Activated naive CD4-positive, alpha-beta T cell treated with anti-CD3 and anti-CD28 coated beads for 36 hours (primary cell): ENCODE measurements at regions not wholly inside any gene's neighbourhood (a gene's known extent, or its start where the extent isn't known, plus 50 kb on each side); places are given as distances from the start of the nearest gene placed in this dataset.

Experiments used
- CTCF ChIA-PET: fragments of 350-600 bp; sonication (Branson Sonifier 250); formaldehyde crosslinking; loops from one replicate; lab custom pipeline; 2021; ENCODE audit warnings: antibody characterized with exemption; lab: Charles Lee
- DNase-seq: peaks from one replicate; pipeline ENCODE4 v3.0.0-alpha.2; 2020
- H3K27ac Mint-ChIP-seq: one replicate; pipeline ENCODE4 v1.8.0; 2021; ENCODE audit warnings: mild to moderate bottlenecking, mixed read lengths
- H3K27me3 Mint-ChIP-seq: one replicate; pipeline ENCODE4 v1.8.0; 2021; ENCODE audit warnings: low read depth, mixed read lengths
- H3K36me3 Mint-ChIP-seq: one replicate; pipeline ENCODE4 v1.8.0; 2021; ENCODE audit warnings: low read depth, mixed read lengths
- H3K4me1 Mint-ChIP-seq: one replicate; pipeline ENCODE4 v1.8.0; 2021; ENCODE audit warnings: low read depth, mixed read lengths
- H3K4me3 Mint-ChIP-seq: one replicate; pipeline ENCODE4 v1.8.0; 2021; ENCODE audit warnings: mild to moderate bottlenecking, moderate library complexity, mixed read lengths
- H3K9me3 Mint-ChIP-seq: one replicate; pipeline ENCODE4 v1.8.0; 2021; ENCODE audit warnings: mixed read lengths
- intact Hi-C: fragments of 100-400 bp; cut with micrococcal nuclease; formaldehyde crosslinking; loops from one replicate; pipeline ENCODE4 v1.15.1; 2023

GRCh38 chr13:83503424-83503823 lies 378.9 kb downstream of the SLITRK1 start:
- Mint-ChIP-seq H3K4me3 (no peak overlapping the region), H3K27me3 (no peaks in the 10 kb centered on the region), H3K9me3 (peaks cover 8% of the 10 kb centered on the region), H3K4me1 (no peaks in the 10 kb centered on the region), H3K27ac (no peak overlapping the region), H3K36me3 (no peaks in the 10 kb centered on the region)
- intact Hi-C loops = no loop called here
- CTCF ChIA-PET = no interaction called here
- no peak for DNase-seq

- peaks cover 8% of the 10 kb centered on the region for H3K9me3 Mint-ChIP-seq
- intact Hi-C loops = no loop called here
- H3K36me3 Mint-ChIP-seq = no peaks in the 10 kb centered on the region
- CTCF ChIA-PET = no interaction called here
- H3K4me3 Mint-ChIP-seq = no peak overlapping the region
- no peak for DNase-seq
- H3K27me3 Mint-ChIP-seq = no peaks in the 10 kb centered on the region
- H3K4me1 Mint-ChIP-seq = no peaks in the 10 kb centered on the region
- no peak overlapping the region for H3K27ac Mint-ChIP-seq
These were observed 383.0 kb downstream of the SLITRK1 start for GRCh38 chr13:83499286-83499685.

GRCh38 chr13:83498481-83499190 lies 383.6 kb downstream of the SLITRK1 start:
- CTCF ChIA-PET = no interaction called here
- Mint-ChIP-seq H3K4me3 (no peak overlapping the region), H3K27me3 (no peaks in the 10 kb centered on the region), H3K27ac (no peak overlapping the region), H3K4me1 (no peaks in the 10 kb centered on the region), H3K36me3 (no peaks in the 10 kb centered on the region), H3K9me3 (peaks cover 6% of the 10 kb centered on the region)
- DNase-seq = no peak
- intact Hi-C loops = no loop called here

- intact Hi-C loops = no loop called here
- no peak overlapping the region for H3K27ac Mint-ChIP-seq
- H3K9me3 Mint-ChIP-seq = peaks cover 7% of the 10 kb centered on the region
- H3K4me1 Mint-ChIP-seq = no peaks in the 10 kb centered on the region
- DNase-seq = no peak
- no peaks in the 10 kb centered on the region for H3K36me3 Mint-ChIP-seq
- CTCF ChIA-PET = no interaction called here
- no peak overlapping the region for H3K4me3 Mint-ChIP-seq
- H3K27me3 Mint-ChIP-seq = no peaks in the 10 kb centered on the region
These were observed 384.2 kb downstream of the SLITRK1 start for GRCh38 chr13:83498045-83498444.

GRCh38 chr13:83496501-83496900 lies 385.8 kb downstream of the SLITRK1 start:
- Mint-ChIP-seq H3K27ac (no peak overlapping the region), H3K4me3 (no peak overlapping the region), H3K36me3 (no peaks in the 10 kb centered on the region), H3K4me1 (no peaks in the 10 kb centered on the region), H3K9me3 (peaks cover 1% of the 10 kb centered on the region), H3K27me3 (no peaks in the 10 kb centered on the region)
- intact Hi-C loops = no loop called here
- no peak for DNase-seq
- CTCF ChIA-PET = no interaction called here

GRCh38 chr13:83485101-83485500 lies 397.2 kb downstream of the SLITRK1 start:
- Mint-ChIP-seq H3K36me3 (no peaks in the 10 kb centered on the region), H3K4me1 (no peaks in the 10 kb centered on the region), H3K9me3 (peaks cover 2% of the 10 kb centered on the region), H3K27ac (no peak overlapping the region), H3K27me3 (no peaks in the 10 kb centered on the region), H3K4me3 (no peak overlapping the region)
- CTCF ChIA-PET = no interaction called here
- DNase-seq = no peak
- intact Hi-C loops = no loop called here

GRCh38 chr13:83471011-83471410 lies 411.3 kb downstream of the SLITRK1 start:
- Mint-ChIP-seq H3K27me3 (no peaks in the 10 kb centered on the region), H3K4me1 (no peaks in the 10 kb centered on the region), H3K27ac (no peak overlapping the region), H3K9me3 (peaks cover 21% of the 10 kb centered on the region), H3K36me3 (no peaks in the 10 kb centered on the region), H3K4me3 (no peak overlapping the region)
- no peak for DNase-seq
- intact Hi-C loops = no loop called here
- CTCF ChIA-PET = no interaction called here

- H3K9me3 Mint-ChIP-seq = peaks cover 22% of the 10 kb centered on the region
- H3K4me3 Mint-ChIP-seq = no peak overlapping the region
- no peaks in the 10 kb centered on the region for H3K27me3 Mint-ChIP-seq
- intact Hi-C loops = no loop called here
- no peak for DNase-seq
- CTCF ChIA-PET = no interaction called here
- no peaks in the 10 kb centered on the region for H3K36me3 Mint-ChIP-seq
- no peaks in the 10 kb centered on the region for H3K4me1 Mint-ChIP-seq
- H3K27ac Mint-ChIP-seq = no peak overlapping the region
These were observed 412.0 kb downstream of the SLITRK1 start for GRCh38 chr13:83470133-83470797.

GRCh38 chr13:83453723-83454122 lies 428.6 kb downstream of the SLITRK1 start:
- Mint-ChIP-seq H3K4me3 (no peak overlapping the region), H3K4me1 (no peaks in the 10 kb centered on the region), H3K27ac (no peak overlapping the region), H3K27me3 (no peaks in the 10 kb centered on the region), H3K36me3 (no peaks in the 10 kb centered on the region), H3K9me3 (peaks cover 5% of the 10 kb centered on the region)
- CTCF ChIA-PET = no interaction called here
- intact Hi-C loops = no loop called here
- no peak for DNase-seq

GRCh38 chr13:83453300-83453699 lies 429.0 kb downstream of the SLITRK1 start:
- Mint-ChIP-seq H3K27ac (no peak overlapping the region), H3K27me3 (no peaks in the 10 kb centered on the region), H3K9me3 (peaks cover 5% of the 10 kb centered on the region), H3K4me1 (no peaks in the 10 kb centered on the region), H3K4me3 (no peak overlapping the region), H3K36me3 (no peaks in the 10 kb centered on the region)
- DNase-seq = no peak
- CTCF ChIA-PET = no interaction called here
- intact Hi-C loops = no loop called here

GRCh38 chr13:83452292-83452950 lies 429.9 kb downstream of the SLITRK1 start:
- DNase-seq = no peak
- no peaks in the 10 kb centered on the region for H3K36me3 Mint-ChIP-seq
- intact Hi-C loops = no loop called here
- CTCF ChIA-PET = no interaction called here
- no peaks in the 10 kb centered on the region for H3K27me3 Mint-ChIP-seq
- H3K4me3 Mint-ChIP-seq = no peak overlapping the region
- no peak overlapping the region for H3K27ac Mint-ChIP-seq
- no peaks in the 10 kb centered on the region for H3K4me1 Mint-ChIP-seq
- peaks cover 5% of the 10 kb centered on the region for H3K9me3 Mint-ChIP-seq

GRCh38 chr13:83450591-83450990 lies 431.7 kb downstream of the SLITRK1 start:
- H3K27ac Mint-ChIP-seq = no peak overlapping the region
- H3K9me3 Mint-ChIP-seq = peaks cover 3% of the 10 kb centered on the region
- no peaks in the 10 kb centered on the region for H3K27me3 Mint-ChIP-seq
- H3K4me1 Mint-ChIP-seq = no peaks in the 10 kb centered on the region
- H3K4me3 Mint-ChIP-seq = no peak overlapping the region
- DNase-seq = no peak
- H3K36me3 Mint-ChIP-seq = no peaks in the 10 kb centered on the region
- intact Hi-C loops = no loop called here
- CTCF ChIA-PET = interaction anchor here (1.0 kb wide), 1 partner anchor 12 kb away, joined by 3 read pairs; no protein-coding TSS in a partner anchor
